B cell (primary cell): ENCODE measurements at regions not wholly inside any gene's neighbourhood (a gene's known extent, or its start where the extent isn't known, plus 50 kb on each side); places are given as distances from the start of the nearest gene placed in this dataset.

ENCODE experiments used
- ATAC-seq: fragments of 200-7000 bp; cut with Tn5 transposase; one replicate; pipeline ENCODE4 v1.10.0; 2021; ENCODE audit warnings: low read depth, mild to moderate bottlenecking, moderate number of reproducible peaks, moderate library complexity
- CTCF ChIA-PET: fragments of 350-600 bp; sonication (Branson Sonifier 250); formaldehyde crosslinking; loops from one replicate; lab custom pipeline; 2021; ENCODE audit warnings: antibody characterized with exemption, inconsistent platforms; lab: Charles Lee
- POLR2A ChIA-PET: fragments of 350-600 bp; sonication (Branson Sonifier 250); formaldehyde crosslinking; loops from one replicate; lab custom pipeline; 2021; ENCODE audit warnings: antibody characterized with exemption; lab: Charles Lee
- DNase-seq: peaks from one replicate; pipeline ENCODE4 v3.0.0; 2013
- H2AFZ ChIP-seq: 2 replicates; pipeline ENCODE4 v1.6.1; 2012; ENCODE audit warnings: mild to moderate bottlenecking, low read depth, low read length; ENCODE audit not compliant: insufficient read depth, poor library complexity, severe bottlenecking
- H3K27ac ChIP-seq, 2 donors: 1 replicate in 1 of 2; 2 replicates in 1 of 2; pipeline ENCODE4 v1.5.1; 2012 to 2013; ENCODE audit warnings: low read length in 2 of 2, mild to moderate bottlenecking in 2 of 2, moderate library complexity in 1 of 2
- H3K27me3 ChIP-seq, 4 experiments: fragments of 200-600 bp in 1 of 4; sonication (generic) in 1 of 4; replicated peaks in 1 of 4; 1 replicate in 2 of 4; 2 replicates in 2 of 4; pipeline versions ENCODE4 v1.6.1 to v1.7.0; 2013 to 2016; ENCODE audit warnings: low read length in 3 of 4, mild to moderate bottlenecking in 2 of 4, mixed read lengths in 1 of 4, moderate library complexity in 1 of 4; ENCODE audit not compliant: insufficient read depth in 4 of 4, control insufficient read depth in 3 of 4; ENCODE audit errors: control extremely low read depth in 1 of 4
- H3K36me3 ChIP-seq, 2 experiments: replicated peaks in 1 of 2; 1 replicate in 1 of 2; 2 replicates in 1 of 2; pipeline versions ENCODE4 v1.6.1 to v1.7.1; 2013; ENCODE audit warnings: low read length in 1 of 2; ENCODE audit not compliant: insufficient read depth in 2 of 2, control insufficient read depth in 1 of 2; ENCODE audit errors: control extremely low read depth in 1 of 2, extremely low read depth in 1 of 2
- H3K4me1 ChIP-seq, 2 donors: fragments of 200-600 bp in 1 of 2; sonication (generic) in 1 of 2; 1 replicate in 1 of 2; 2 replicates in 1 of 2; pipeline versions ENCODE4 v1.5.1 to v1.6.1; 2013 to 2017; ENCODE audit warnings: low read length in 2 of 2; ENCODE audit not compliant: control insufficient read depth in 2 of 2, insufficient read depth in 2 of 2
- H3K4me2 ChIP-seq: replicated peaks from 2 replicates; pipeline ENCODE3; 2012; ENCODE audit warnings: mild to moderate bottlenecking, low read depth, low read length; ENCODE audit not compliant: poor library complexity, severe bottlenecking
- H3K4me3 ChIP-seq, 5 experiments: fragments of 200-600 bp in 1 of 5; sonication (generic) in 1 of 5; 1 replicate in 3 of 5; 2 replicates in 2 of 5; pipeline versions ENCODE4 v1.5.1 to v1.7.0; 2011 to 2016; ENCODE audit warnings: low read length in 4 of 5, mild to moderate bottlenecking in 4 of 5, low read depth in 2 of 5, control low read depth in 1 of 5, moderate library complexity in 1 of 5; ENCODE audit not compliant: insufficient read depth in 1 of 5; ENCODE audit errors: control extremely low read depth in 1 of 5, extremely low read depth in 1 of 5
- H3K79me2 ChIP-seq: fragments of 200-600 bp; sonication (generic); one replicate; pipeline ENCODE4 v1.6.0; 2016; ENCODE audit warnings: low read length; ENCODE audit not compliant: control insufficient read depth, insufficient read depth
- H3K9ac ChIP-seq: fragments of 200-600 bp; sonication (generic); 2 replicates; pipeline ENCODE4 v1.6.1; 2017; ENCODE audit warnings: mild to moderate bottlenecking, low read length, moderate library complexity
- H3K9me3 ChIP-seq, 3 donors: one replicate each; pipeline versions ENCODE4 v1.6.1 to v1.7.1; 2013; ENCODE audit warnings: low read length in 2 of 3; ENCODE audit not compliant: control insufficient read depth in 2 of 3, insufficient read depth in 1 of 3; ENCODE audit errors: control extremely low read depth in 1 of 3
- H4K20me1 ChIP-seq: 2 replicates; pipeline ENCODE4 v1.6.0; 2012; ENCODE audit warnings: mild to moderate bottlenecking, low read length; ENCODE audit not compliant: insufficient read depth, control insufficient read depth, poor library complexity, severe bottlenecking
- H3K27ac Mint-ChIP-seq: one replicate; pipeline ENCODE4 v1.8.0; 2021; ENCODE audit warnings: mixed read lengths
- H3K27me3 Mint-ChIP-seq: one replicate; pipeline ENCODE4 v1.8.0; 2021; ENCODE audit warnings: mixed read lengths
- H3K4me1 Mint-ChIP-seq: one replicate; pipeline ENCODE4 v1.8.0; 2021; ENCODE audit warnings: mixed read lengths
- H3K4me3 Mint-ChIP-seq: one replicate; pipeline ENCODE4 v1.8.0; 2021; ENCODE audit warnings: mixed read lengths
- H3K9me3 Mint-ChIP-seq: one replicate; pipeline ENCODE4 v1.8.0; 2022; ENCODE audit warnings: mixed read lengths; ENCODE audit not compliant: insufficient read depth
- EZH2 ChIP-seq: IDR thresholded peaks from 2 replicates; pipeline ENCODE4 v1.6.1; 2012; ENCODE audit warnings: borderline replicate concordance, low read depth, mild to moderate bottlenecking, moderate library complexity, low read length; ENCODE audit not compliant: insufficient read depth, poor library complexity, severe bottlenecking
- WGBS: methylation state at CpG from one replicate; pipeline ENCODE4 v1.1.5; 2013; ENCODE audit warnings: missing lambda C conversion rate; ENCODE audit not compliant: insufficient coverage; 5-methylcytosine and 5-hydroxymethylcytosine counted together
- intact Hi-C: fragments of 100-400 bp; cut with micrococcal nuclease; formaldehyde crosslinking; loops from one replicate; pipeline ENCODE4 v1.10.0; 2022
- TF ChIP-seq, protein P1 (sequence below): fragments of 200-600 bp; IDR thresholded peaks from one replicate; pipeline ENCODE4 v1.8.0; 2022; ENCODE audit warnings: antibody characterized with exemption, mild to moderate bottlenecking

DNA sequence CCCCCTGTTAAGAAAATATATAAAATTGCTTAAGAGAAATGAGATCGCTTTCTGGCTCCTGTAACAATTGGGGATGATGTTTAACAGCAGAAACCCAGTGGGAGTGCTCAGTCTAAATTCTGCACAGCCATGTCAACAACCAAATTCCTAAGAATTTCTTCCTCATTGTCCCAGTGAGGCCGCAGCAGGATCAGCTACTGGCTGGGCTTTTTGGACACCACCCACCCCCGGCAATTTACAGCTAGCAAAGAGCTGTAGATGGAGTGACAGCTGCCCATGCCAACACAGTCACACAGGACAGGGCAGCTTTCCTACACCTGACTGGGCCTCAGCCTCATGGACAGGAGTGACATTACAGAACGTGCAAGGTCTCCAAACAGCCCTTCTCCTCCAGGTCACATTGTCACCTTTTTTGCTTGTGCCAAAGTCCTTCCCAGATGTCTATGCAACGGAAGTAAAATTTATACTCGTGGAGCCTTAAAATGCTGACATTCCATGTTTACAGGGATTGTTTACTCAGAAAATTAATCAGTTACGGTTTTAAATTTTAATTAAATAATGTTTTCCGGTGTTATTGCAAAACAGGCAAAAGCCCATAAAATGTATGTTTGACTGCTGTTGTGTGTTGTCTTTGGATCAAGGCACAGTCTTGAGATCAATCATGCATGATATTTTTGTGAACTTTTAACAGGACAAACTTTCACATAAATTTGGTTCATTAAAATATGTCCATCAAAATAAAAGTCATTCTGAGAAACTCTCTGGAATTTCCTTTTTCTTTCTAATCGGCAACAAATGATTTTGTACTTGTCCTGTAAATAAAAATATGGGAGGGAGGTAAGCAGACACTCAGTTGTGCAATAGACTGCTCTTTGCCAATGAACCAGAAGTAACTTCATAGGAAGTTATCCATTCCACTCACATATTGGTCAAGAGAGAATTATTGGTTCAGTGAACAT is 943.2 kb downstream of the MCTP2 start:
- Mint-ChIP-seq H3K9me3 (no peaks in the 10 kb centered on the region), H3K4me3 (no peak overlapping the region), H3K27me3 (no peaks in the 10 kb centered on the region), H3K4me1 (no peaks in the 10 kb centered on the region), H3K27ac (no peak overlapping the region)
- Histone ChIP-seq H3K4me2 (no peak overlapping the region), H3K4me3 (no peak overlapping the region), H3K36me3 (no peaks in the 10 kb centered on the region), H2AFZ (no peak overlapping the region), H3K9me3 (peaks cover 0 to 6% (median 0%) of the 10 kb centered on the region in 3 donors), H3K27me3 (no peaks in the 10 kb centered on the region), H4K20me1 (no peaks in the 10 kb centered on the region), H3K27ac (no peak overlapping the region), H3K4me1 (no peaks in the 10 kb centered on the region), H3K79me2 (no peaks in the 10 kb centered on the region), H3K9ac (no peak overlapping the region)
- ChIA-PET POLR2A (interaction anchor here (0.6 kb wide), 1 partner anchor 64 kb away, joined by 6 read pairs; no protein-coding TSS in a partner anchor), CTCF (no interaction called here)
- ATAC-seq (no peak), DNase-seq (no peak)
- TF ChIP-seq EZH2 = no peak
- TF ChIP-seq, protein P1, sequence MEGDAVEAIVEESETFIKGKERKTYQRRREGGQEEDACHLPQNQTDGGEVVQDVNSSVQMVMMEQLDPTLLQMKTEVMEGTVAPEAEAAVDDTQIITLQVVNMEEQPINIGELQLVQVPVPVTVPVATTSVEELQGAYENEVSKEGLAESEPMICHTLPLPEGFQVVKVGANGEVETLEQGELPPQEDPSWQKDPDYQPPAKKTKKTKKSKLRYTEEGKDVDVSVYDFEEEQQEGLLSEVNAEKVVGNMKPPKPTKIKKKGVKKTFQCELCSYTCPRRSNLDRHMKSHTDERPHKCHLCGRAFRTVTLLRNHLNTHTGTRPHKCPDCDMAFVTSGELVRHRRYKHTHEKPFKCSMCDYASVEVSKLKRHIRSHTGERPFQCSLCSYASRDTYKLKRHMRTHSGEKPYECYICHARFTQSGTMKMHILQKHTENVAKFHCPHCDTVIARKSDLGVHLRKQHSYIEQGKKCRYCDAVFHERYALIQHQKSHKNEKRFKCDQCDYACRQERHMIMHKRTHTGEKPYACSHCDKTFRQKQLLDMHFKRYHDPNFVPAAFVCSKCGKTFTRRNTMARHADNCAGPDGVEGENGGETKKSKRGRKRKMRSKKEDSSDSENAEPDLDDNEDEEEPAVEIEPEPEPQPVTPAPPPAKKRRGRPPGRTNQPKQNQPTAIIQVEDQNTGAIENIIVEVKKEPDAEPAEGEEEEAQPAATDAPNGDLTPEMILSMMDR = no peak
- intact Hi-C loops = no loop called here
- 87% methylated on average over 4 of the region's 9 CpGs for WGBS

GRCh38 chr15:95175914-95176658 is 944.7 kb downstream of the MCTP2 start:
- H3K4me3 Mint-ChIP-seq = no peak overlapping the region
- ChIA-PET POLR2A (no interaction called here), CTCF (no interaction called here)
- DNase-seq (no peak), ATAC-seq (no peak)
- TF ChIP-seq, protein P1 = no peak
- TF ChIP-seq EZH2 = no peak
- no peaks in the 10 kb centered on the region for H3K27me3 Mint-ChIP-seq
- no peaks in the 10 kb centered on the region for H3K4me1 Mint-ChIP-seq
- intact Hi-C loops = no loop called here
- H3K9me3 Mint-ChIP-seq = no peaks in the 10 kb centered on the region
- Histone ChIP-seq H3K9me3 (no peaks in the 10 kb centered on the region), H4K20me1 (no peaks in the 10 kb centered on the region), H3K9ac (no peak overlapping the region), H3K4me1 (no peaks in the 10 kb centered on the region), H3K27ac (no peak overlapping the region), H2AFZ (no peak overlapping the region), H3K27me3 (no peaks in the 10 kb centered on the region), H3K4me2 (no peak overlapping the region), H3K36me3 (no peaks in the 10 kb centered on the region), H3K79me2 (no peaks in the 10 kb centered on the region), H3K4me3 (no peak overlapping the region)
- H3K27ac Mint-ChIP-seq = no peak overlapping the region
- WGBS = 72% methylated on average over 2 of the region's 3 CpGs
